ENCODE measurements at regions not wholly inside any gene's neighbourhood (a gene's known extent, or its start where the extent isn't known, plus 50 kb on each side); places are given as distances from the start of the nearest gene placed in this dataset.

DNA sequence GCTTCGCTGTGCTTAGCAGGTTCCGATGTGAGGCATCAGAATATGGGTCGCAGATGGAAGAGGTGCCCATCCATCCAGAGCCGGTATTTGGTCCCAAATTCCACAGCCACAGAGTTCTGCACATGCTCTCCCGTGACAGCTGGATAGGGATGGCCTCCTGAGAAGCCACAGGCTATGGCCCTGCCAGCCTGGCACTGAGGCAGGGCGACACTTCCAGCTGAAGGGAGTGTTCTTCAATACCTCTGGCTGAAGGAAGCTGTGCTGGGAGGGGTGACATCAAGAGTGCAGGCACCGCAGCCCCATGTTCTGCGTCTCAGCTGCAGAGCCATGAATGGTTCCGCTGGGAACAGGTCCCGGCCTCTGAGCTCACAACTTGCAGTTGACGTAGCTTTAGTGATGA, 83.4 kb upstream of the SIMC1 start:
- no peak overlapping the region for H4K91ac ChIP-seq (ENCODE audit: insufficient read length, low read depth, low read length)
- peaks cover 6% of the 10 kb centered on the region; the same call in 1 of the 2 replicates for H3K4me1 ChIP-seq (ENCODE audit: insufficient read depth, low read length)
- H3K9me3 Mint-ChIP-seq, result no peaks in the 10 kb centered on the region
- peaks cover 14 to 23% of the 10 kb centered on the region in 2 experiments for H3K4me1 Mint-ChIP-seq
- no CpG with 5 or more reads among the region's 11 CpGs for WGBS (ENCODE audit: extremely low coverage, insufficient read length, low lambda C conversion rate)
- no peak overlapping the region for H3K4ac ChIP-seq (ENCODE audit: low read depth, low read length)
- H2BK15ac ChIP-seq (ENCODE audit: low read depth, low read length), result no peak overlapping the region
- H2BK12ac ChIP-seq (ENCODE audit: insufficient read length, low read depth, low read length), result no peak overlapping the region
- no peak overlapping the region for H2BK5ac ChIP-seq (ENCODE audit: insufficient read length, low read length)
- H2BK20ac ChIP-seq (ENCODE audit: low read depth, low read length, poor library complexity, severe bottlenecking), result no peak overlapping the region
- H2AK5ac ChIP-seq (ENCODE audit: insufficient read length, low read length), result no peak overlapping the region
- H3K23me2 ChIP-seq (ENCODE audit: insufficient read length, low read depth, low read length, poor library complexity, severe bottlenecking), result no peaks in the 10 kb centered on the region
- H4K20me1 ChIP-seq (ENCODE audit: control insufficient read depth, insufficient read depth, insufficient read length), result no peaks in the 10 kb centered on the region
- H3K18ac ChIP-seq (ENCODE audit: insufficient read length, low read depth, low read length), result no peak overlapping the region
- H3K4me3 Mint-ChIP-seq, result no peak overlapping the region
- no peak overlapping the region for H3K23ac ChIP-seq (ENCODE audit: insufficient read length, low read depth, low read length)
- no peak overlapping the region for H3K27ac ChIP-seq (ENCODE audit: insufficient read length, low read depth, low read length)
- no peak overlapping the region for H3K27ac Mint-ChIP-seq
- no peak overlapping the region for H3T11ph ChIP-seq (ENCODE audit: low read length)
- no peak overlapping the region for H3K56ac ChIP-seq (ENCODE audit: insufficient read length, low read depth, low read length)
- no peaks in the 10 kb centered on the region; a peak in 1 of 7 replicates for H3K36me3 Mint-ChIP-seq (ENCODE audit: insufficient read depth in 1 of 3, low read depth in 3 of 3)
- no peak overlapping the region for H4K8ac ChIP-seq (replicated peaks; ENCODE audit: insufficient read length, low read depth, low read length)
- TF ChIP-seq, protein P1, sequence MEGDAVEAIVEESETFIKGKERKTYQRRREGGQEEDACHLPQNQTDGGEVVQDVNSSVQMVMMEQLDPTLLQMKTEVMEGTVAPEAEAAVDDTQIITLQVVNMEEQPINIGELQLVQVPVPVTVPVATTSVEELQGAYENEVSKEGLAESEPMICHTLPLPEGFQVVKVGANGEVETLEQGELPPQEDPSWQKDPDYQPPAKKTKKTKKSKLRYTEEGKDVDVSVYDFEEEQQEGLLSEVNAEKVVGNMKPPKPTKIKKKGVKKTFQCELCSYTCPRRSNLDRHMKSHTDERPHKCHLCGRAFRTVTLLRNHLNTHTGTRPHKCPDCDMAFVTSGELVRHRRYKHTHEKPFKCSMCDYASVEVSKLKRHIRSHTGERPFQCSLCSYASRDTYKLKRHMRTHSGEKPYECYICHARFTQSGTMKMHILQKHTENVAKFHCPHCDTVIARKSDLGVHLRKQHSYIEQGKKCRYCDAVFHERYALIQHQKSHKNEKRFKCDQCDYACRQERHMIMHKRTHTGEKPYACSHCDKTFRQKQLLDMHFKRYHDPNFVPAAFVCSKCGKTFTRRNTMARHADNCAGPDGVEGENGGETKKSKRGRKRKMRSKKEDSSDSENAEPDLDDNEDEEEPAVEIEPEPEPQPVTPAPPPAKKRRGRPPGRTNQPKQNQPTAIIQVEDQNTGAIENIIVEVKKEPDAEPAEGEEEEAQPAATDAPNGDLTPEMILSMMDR (conservative IDR thresholded peaks at IDR 0.05), result no peak
- no peaks in the 10 kb centered on the region for H3K79me1 ChIP-seq (ENCODE audit: insufficient read depth, low read depth, low read length, poor library complexity, severe bottlenecking)
- H3K27me3 ChIP-seq (ENCODE audit: insufficient read depth, low read length), result no peaks in the 10 kb centered on the region
- H3K9ac ChIP-seq (ENCODE audit: extremely low read depth, insufficient read length, low read length), result no peak overlapping the region
- no peak overlapping the region for H2AFZ ChIP-seq (ENCODE audit: low read length)
- no peak for DNase-seq
- H3K14ac ChIP-seq (ENCODE audit: insufficient read depth, low read length), result no peak overlapping the region
- no peak overlapping the region for H3K4me2 ChIP-seq (ENCODE audit: insufficient read depth, insufficient read length, low read length)
- no peaks in the 10 kb centered on the region for H3K79me2 ChIP-seq (ENCODE audit: insufficient read depth, low read length)
- H4K5ac ChIP-seq (ENCODE audit: insufficient read length, low read depth, low read length), result no peak overlapping the region
- H3K9me3 ChIP-seq (ENCODE audit: control insufficient read depth, low read depth, low read length), result no peaks in the 10 kb centered on the region
- H3K27me3 Mint-ChIP-seq (ENCODE audit: low read depth), result peaks cover 16% of the 10 kb centered on the region
- no peak overlapping the region for H2BK120ac ChIP-seq (ENCODE audit: low read depth, low read length, poor library complexity, severe bottlenecking)

Data from H9 (cell line).